GM18519 (cell line): ENCODE measurements at regions not wholly inside any gene's neighbourhood (a gene's known extent, or its start where the extent isn't known, plus 50 kb on each side); places are given as distances from the start of the nearest gene placed in this dataset.
"Not testable (repeated sequence)": the region's sequence is repeated elsewhere in the genome, so short reads cannot be mapped to it uniquely, and the experiment has no call there.

Experiments used
- ATAC-seq: cut with Tn5 transposase; IDR thresholded peaks from one replicate; pipeline ENCODE4 v1.9.1; 2021; ENCODE audit warnings: mild to moderate bottlenecking, moderate library complexity; ENCODE audit not compliant: unreplicated experiment, low FRiP score

- ATAC-seq, result no peak
These were observed 106.7 kb upstream of the AHI1 start for GRCh38 chr6:135604035-135604860.

- no peak for ATAC-seq
These were observed 107.8 kb upstream of the AHI1 start for GRCh38 chr6:135605278-135605790.

- ATAC-seq, result no peak
These were observed 108.9 kb upstream of the AHI1 start for GRCh38 chr6:135606392-135606791.

- no peak for ATAC-seq
These were observed 110.5 kb upstream of the AHI1 start for GRCh38 chr6:135608031-135608430.

- ATAC-seq, result not testable (repeated sequence)
These were observed 112.7 kb upstream of the AHI1 start for GRCh38 chr6:135610192-135610591.

GRCh38 chr6:135616655-135617054, 119.1 kb upstream of the AHI1 start:
- ATAC-seq, result no peak

- no peak for ATAC-seq
These were observed 119.7 kb upstream of the AHI1 start for GRCh38 chr6:135617222-135617621.

GRCh38 chr6:135622081-135622480, 124.5 kb upstream of the AHI1 start:
- ATAC-seq, result no peak

- no peak for ATAC-seq
These were observed 126.4 kb upstream of the AHI1 start for GRCh38 chr6:135623979-135624378.

GRCh38 chr6:135624402-135625295, 127.1 kb upstream of the AHI1 start:
- no peak for ATAC-seq

GRCh38 chr6:135626001-135626400, 128.5 kb upstream of the AHI1 start:
- ATAC-seq, result not testable (repeated sequence)

- no peak for ATAC-seq
These were observed 129.7 kb upstream of the AHI1 start for GRCh38 chr6:135627092-135627715.

GRCh38 chr6:135630789-135631376, 133.3 kb upstream of the AHI1 start:
- ATAC-seq, result no peak

GRCh38 chr6:135631821-135632220, 134.3 kb upstream of the AHI1 start:
- no peak for ATAC-seq

GRCh38 chr6:135633573-135633972, 136.0 kb upstream of the AHI1 start:
- no peak for ATAC-seq

- no peak for ATAC-seq
These were observed 140.2 kb upstream of the AHI1 start for GRCh38 chr6:135637701-135638100.

- no peak for ATAC-seq
These were observed 140.6 kb upstream of the AHI1 start for GRCh38 chr6:135638108-135638507.

- no peak for ATAC-seq
These were observed 142.5 kb upstream of the AHI1 start for GRCh38 chr6:135640048-135640447.

GRCh38 chr6:135640449-135641111, 143.0 kb upstream of the AHI1 start:
- ATAC-seq, result no peak

GRCh38 chr6:135642912-135643311, 145.4 kb upstream of the AHI1 start:
- ATAC-seq, result no peak
